OCI-LY1 (cell line): ENCODE measurements at regions not wholly inside any gene's neighbourhood (a gene's known extent, or its start where the extent isn't known, plus 50 kb on each side); places are given as distances from the start of the nearest gene placed in this dataset.

ENCODE experiments used
- H2AFZ ChIP-seq: fragments of 200-600 bp; sonication (generic), shearing (Covaris generic); 2 replicates; pipeline ENCODE4 v1.6.0; 2014; ENCODE audit warnings: antibody characterized with exemption, mild to moderate bottlenecking, low read length
- H3F3A ChIP-seq: fragments of 200-600 bp; sonication (generic), shearing (Covaris generic); 2 replicates; pipeline ENCODE4 v1.6.0; 2014; ENCODE audit warnings: mild to moderate bottlenecking, antibody characterized with exemption, low read length, moderate library complexity; ENCODE audit not compliant: insufficient read depth
- H3K27ac ChIP-seq: fragments of 200-600 bp; sonication (generic); 2 replicates; pipeline ENCODE4 v1.5.1; 2014; ENCODE audit warnings: low read length, mixed run types, mild to moderate bottlenecking, low read depth; ENCODE audit not compliant: poor library complexity, severe bottlenecking
- H3K27me3 ChIP-seq: fragments of 200-600 bp; sonication (generic); 2 replicates; pipeline ENCODE4 v1.6.0; 2014; ENCODE audit warnings: antibody characterized with exemption, mild to moderate bottlenecking, low read length, moderate library complexity; ENCODE audit not compliant: insufficient read depth
- H3K36me3 ChIP-seq: fragments of 200-600 bp; sonication (generic); 2 replicates; pipeline ENCODE4 v1.6.1; 2014; ENCODE audit warnings: mild to moderate bottlenecking, antibody characterized with exemption, low read length, moderate library complexity, mixed read lengths; ENCODE audit not compliant: insufficient read depth
- H3K4me1 ChIP-seq: fragments of 200-600 bp; sonication (generic); 2 replicates; pipeline ENCODE4 v1.5.1; 2014; ENCODE audit warnings: mild to moderate bottlenecking, low read length, moderate library complexity; ENCODE audit not compliant: insufficient read depth, severe bottlenecking
- H3K4me2 ChIP-seq: fragments of 200-600 bp; sonication (generic), shearing (Covaris generic); 2 replicates; pipeline ENCODE4 v1.6.1; 2014; ENCODE audit warnings: low read length
- H3K4me3 ChIP-seq: fragments of 200-600 bp; sonication (generic); 2 replicates; pipeline ENCODE4 v1.5.1; 2014; ENCODE audit warnings: low read length, low read depth, mild to moderate bottlenecking, mixed read lengths; ENCODE audit not compliant: poor library complexity, severe bottlenecking
- H3K79me2 ChIP-seq: fragments of 200-600 bp; shearing (Covaris generic); 2 replicates; pipeline ENCODE4 v1.6.1; 2016; ENCODE audit warnings: mixed run types, low read length, mixed read lengths; ENCODE audit not compliant: insufficient read depth
- H3K9ac ChIP-seq: fragments of 200-600 bp; sonication (generic), shearing (Covaris generic); 2 replicates; pipeline ENCODE4 v1.6.1; 2014; ENCODE audit warnings: mild to moderate bottlenecking, low read length, mixed read lengths
- H3K9me2 ChIP-seq: fragments of 200-600 bp; sonication (generic), shearing (Covaris generic); 2 replicates; pipeline ENCODE4 v1.6.1; 2014; ENCODE audit warnings: low read depth, mild to moderate bottlenecking, low read length, mixed read lengths
- H3K9me3 ChIP-seq: fragments of 200-600 bp; shearing (Covaris generic); 2 replicates; pipeline ENCODE4 v1.6.1; 2014; ENCODE audit warnings: low read length, mixed read lengths
- H4K20me1 ChIP-seq: fragments of 200-600 bp; sonication (generic), shearing (Covaris generic); 2 replicates; pipeline ENCODE4 v1.6.0; 2016; ENCODE audit warnings: mild to moderate bottlenecking, low read length; ENCODE audit not compliant: insufficient read depth
- CTCF ChIP-seq: fragments of 200-600 bp; sonication (generic), shearing (Covaris generic); IDR thresholded peaks from 2 replicates; pipeline ENCODE4 v1.5.1; 2017; ENCODE audit warnings: mild to moderate bottlenecking, antibody characterized with exemption, low read length, moderate library complexity, mixed read lengths
- EZH2 ChIP-seq: fragments of 200-600 bp; sonication (generic), shearing (Covaris generic); IDR thresholded peaks from 2 replicates; pipeline ENCODE4 v1.8.0; 2017; ENCODE audit warnings: borderline replicate concordance, mixed run types, mild to moderate bottlenecking, antibody characterized with exemption, low read length, moderate library complexity, mixed read lengths

GRCh38 chr9:3150074-3150473, 306.2 kb upstream of the PUM3 start:
- Histone ChIP-seq H3K79me2 (no peaks in the 10 kb centered on the region), H3K4me1 (no peaks in the 10 kb centered on the region), H3K4me2 (no peak overlapping the region), H3K27ac (no peak overlapping the region), H3K9ac (no peak overlapping the region), H3K4me3 (no peak overlapping the region), H3K36me3 (no peaks in the 10 kb centered on the region), H4K20me1 (no peaks in the 10 kb centered on the region), H3K9me2 (no peaks in the 10 kb centered on the region), H2AFZ (no peak overlapping the region), H3K27me3 (no peaks in the 10 kb centered on the region), H3K9me3 (no peaks in the 10 kb centered on the region), H3F3A (no peaks in the 10 kb centered on the region)
- TF ChIP-seq CTCF, result no peak
- no peak for TF ChIP-seq EZH2

- no peaks in the 10 kb centered on the region for H3K79me2 ChIP-seq
- H3K27me3 ChIP-seq, result no peaks in the 10 kb centered on the region
- no peak overlapping the region for H3K4me2 ChIP-seq
- H3K36me3 ChIP-seq, result no peaks in the 10 kb centered on the region
- TF ChIP-seq CTCF, result no peak
- no peak for TF ChIP-seq EZH2
- no peak overlapping the region for H3K9ac ChIP-seq
- no peaks in the 10 kb centered on the region for H3K4me1 ChIP-seq
- H4K20me1 ChIP-seq, result no peaks in the 10 kb centered on the region
- no peak overlapping the region for H3K27ac ChIP-seq
- no peaks in the 10 kb centered on the region for H3F3A ChIP-seq
- H2AFZ ChIP-seq, result no peak overlapping the region
- no peak overlapping the region for H3K4me3 ChIP-seq
- H3K9me3 ChIP-seq, result no peaks in the 10 kb centered on the region
- H3K9me2 ChIP-seq, result no peaks in the 10 kb centered on the region
Measured at GRCh38 chr9:3138231-3139229, 294.6 kb upstream of the PUM3 start.

- TF ChIP-seq EZH2, result no peak
- no peak for TF ChIP-seq CTCF
- no peaks in the 10 kb centered on the region for H3F3A ChIP-seq
- no peaks in the 10 kb centered on the region for H3K79me2 ChIP-seq
Measured at GRCh38 chr9:3137347-3137695, 293.4 kb upstream of the PUM3 start.

More at GRCh38 chr9:3137347-3137695, 293.4 kb upstream of the PUM3 start:
- H3K36me3 ChIP-seq, result no peaks in the 10 kb centered on the region
- no peaks in the 10 kb centered on the region for H3K27me3 ChIP-seq
- H3K9ac ChIP-seq, result no peak overlapping the region
- H2AFZ ChIP-seq, result no peak overlapping the region
- H3K9me2 ChIP-seq, result no peaks in the 10 kb centered on the region
- H3K9me3 ChIP-seq, result no peaks in the 10 kb centered on the region
- no peaks in the 10 kb centered on the region for H4K20me1 ChIP-seq
- no peak overlapping the region for H3K4me2 ChIP-seq
- H3K27ac ChIP-seq, result no peak overlapping the region
- H3K4me1 ChIP-seq, result no peaks in the 10 kb centered on the region
- H3K4me3 ChIP-seq, result no peak overlapping the region
